Smooth muscle cell (in vitro differentiated cells): ENCODE measurements at regions not wholly inside any gene's neighbourhood (a gene's known extent, or its start where the extent isn't known, plus 50 kb on each side); places are given as distances from the start of the nearest gene placed in this dataset.

ENCODE experiments used
- DNase-seq: peaks from one replicate; lab custom pipeline; 2025; ENCODE audit not compliant: unreplicated experiment; lab: John Stamatoyannopoulos, UW
- H2AFZ ChIP-seq: fragments of 200-600 bp; sonication (generic); 2 replicates; pipeline ENCODE4 v1.6.0; 2016; ENCODE audit warnings: antibody characterized with exemption, low read depth, mild to moderate bottlenecking
- H3F3A ChIP-seq: fragments of 200-600 bp; sonication (generic); 2 replicates; pipeline ENCODE4 v1.6.0; 2017; ENCODE audit warnings: antibody characterized with exemption, low read depth
- H3K27ac ChIP-seq: fragments of 200-600 bp; sonication (generic); 2 replicates; pipeline ENCODE4 v1.5.1; 2016; ENCODE audit warnings: low read depth, mild to moderate bottlenecking
- H3K27me3 ChIP-seq: fragments of 200-600 bp; sonication (generic); 2 replicates; pipeline ENCODE4 v1.6.1; 2016; ENCODE audit warnings: low read depth, mild to moderate bottlenecking
- H3K36me3 ChIP-seq: fragments of 200-600 bp; sonication (generic); 2 replicates; pipeline ENCODE4 v1.5.1; 2016; ENCODE audit warnings: low read depth
- H3K4me1 ChIP-seq: fragments of 200-600 bp; sonication (generic); 2 replicates; pipeline ENCODE4 v1.5.1; 2016; ENCODE audit warnings: low read depth
- H3K4me2 ChIP-seq: fragments of 200-600 bp; sonication (generic); 2 replicates; pipeline ENCODE4 v1.6.0; 2016; ENCODE audit warnings: mild to moderate bottlenecking
- H3K4me3 ChIP-seq: fragments of 200-600 bp; sonication (generic); 2 replicates; pipeline ENCODE4 v1.5.1; 2016; ENCODE audit warnings: mild to moderate bottlenecking
- H3K79me2 ChIP-seq: fragments of 200-600 bp; sonication (generic); 2 replicates; pipeline ENCODE4 v1.6.0; 2016; ENCODE audit warnings: low read depth, mild to moderate bottlenecking
- H3K9ac ChIP-seq: fragments of 200-600 bp; sonication (generic); 2 replicates; pipeline ENCODE4 v1.6.0; 2016; ENCODE audit warnings: low read depth
- H3K9me3 ChIP-seq: fragments of 200-600 bp; sonication (generic); replicated peaks from 2 replicates; pipeline ENCODE4 v1.5.1; 2016; ENCODE audit warnings: low read depth
- H4K20me1 ChIP-seq: fragments of 200-600 bp; sonication (generic); 2 replicates; pipeline ENCODE4 v1.6.0; 2016; ENCODE audit warnings: low read depth
- WGBS: methylation state at CpG from one replicate; pipeline ENCODE4 v1.1.7; 2016; ENCODE audit warnings: low lambda C conversion rate; 5-methylcytosine and 5-hydroxymethylcytosine counted together
- TF ChIP-seq, protein P1 (sequence below): fragments of 200-600 bp; sonication (generic); IDR thresholded peaks from 2 replicates; pipeline ENCODE4 v1.5.1; 2017; ENCODE audit warnings: borderline replicate concordance, mild to moderate bottlenecking, antibody characterized with exemption; ENCODE audit not compliant: insufficient read depth, poor library complexity, severe bottlenecking

DNA sequence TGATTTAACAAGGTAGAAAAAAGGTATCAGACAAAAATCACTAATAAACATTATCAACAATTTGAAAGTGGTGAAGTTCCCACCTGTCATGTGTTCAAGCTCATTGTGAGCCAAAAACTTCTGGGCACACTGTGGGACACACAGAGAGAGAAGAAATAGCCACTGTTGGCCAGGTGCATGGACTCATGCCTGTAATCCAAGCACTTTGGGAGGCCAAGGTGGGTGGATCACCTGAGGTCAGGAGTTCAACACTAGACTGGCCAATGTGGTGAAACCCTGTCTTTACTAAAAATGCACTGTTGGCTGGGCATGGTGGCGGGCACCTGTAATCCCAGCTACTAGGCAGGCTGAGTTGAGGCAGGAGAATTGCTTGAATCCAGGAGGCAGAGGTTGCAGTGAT is 167.4 kb downstream of the TOX3 start:
- H3K79me2 ChIP-seq = no peaks in the 10 kb centered on the region
- H3K4me3 ChIP-seq = no peak overlapping the region
- H4K20me1 ChIP-seq = no peaks in the 10 kb centered on the region
- H3K27ac ChIP-seq = no peak overlapping the region
- TF ChIP-seq, protein P1, sequence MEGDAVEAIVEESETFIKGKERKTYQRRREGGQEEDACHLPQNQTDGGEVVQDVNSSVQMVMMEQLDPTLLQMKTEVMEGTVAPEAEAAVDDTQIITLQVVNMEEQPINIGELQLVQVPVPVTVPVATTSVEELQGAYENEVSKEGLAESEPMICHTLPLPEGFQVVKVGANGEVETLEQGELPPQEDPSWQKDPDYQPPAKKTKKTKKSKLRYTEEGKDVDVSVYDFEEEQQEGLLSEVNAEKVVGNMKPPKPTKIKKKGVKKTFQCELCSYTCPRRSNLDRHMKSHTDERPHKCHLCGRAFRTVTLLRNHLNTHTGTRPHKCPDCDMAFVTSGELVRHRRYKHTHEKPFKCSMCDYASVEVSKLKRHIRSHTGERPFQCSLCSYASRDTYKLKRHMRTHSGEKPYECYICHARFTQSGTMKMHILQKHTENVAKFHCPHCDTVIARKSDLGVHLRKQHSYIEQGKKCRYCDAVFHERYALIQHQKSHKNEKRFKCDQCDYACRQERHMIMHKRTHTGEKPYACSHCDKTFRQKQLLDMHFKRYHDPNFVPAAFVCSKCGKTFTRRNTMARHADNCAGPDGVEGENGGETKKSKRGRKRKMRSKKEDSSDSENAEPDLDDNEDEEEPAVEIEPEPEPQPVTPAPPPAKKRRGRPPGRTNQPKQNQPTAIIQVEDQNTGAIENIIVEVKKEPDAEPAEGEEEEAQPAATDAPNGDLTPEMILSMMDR = no peak
- H3K4me1 ChIP-seq = peaks cover 6% of the 10 kb centered on the region
- H2AFZ ChIP-seq = no peak overlapping the region
- H3K4me2 ChIP-seq = no peak overlapping the region
- no peaks in the 10 kb centered on the region for H3K36me3 ChIP-seq
- H3K9ac ChIP-seq = no peak overlapping the region
- no peaks in the 10 kb centered on the region for H3K9me3 ChIP-seq
- 83% methylated on average over 1 of the region's 1 CpG for WGBS
- no peaks in the 10 kb centered on the region for H3F3A ChIP-seq
- H3K27me3 ChIP-seq = no peaks in the 10 kb centered on the region
- no peak for DNase-seq

DNA sequence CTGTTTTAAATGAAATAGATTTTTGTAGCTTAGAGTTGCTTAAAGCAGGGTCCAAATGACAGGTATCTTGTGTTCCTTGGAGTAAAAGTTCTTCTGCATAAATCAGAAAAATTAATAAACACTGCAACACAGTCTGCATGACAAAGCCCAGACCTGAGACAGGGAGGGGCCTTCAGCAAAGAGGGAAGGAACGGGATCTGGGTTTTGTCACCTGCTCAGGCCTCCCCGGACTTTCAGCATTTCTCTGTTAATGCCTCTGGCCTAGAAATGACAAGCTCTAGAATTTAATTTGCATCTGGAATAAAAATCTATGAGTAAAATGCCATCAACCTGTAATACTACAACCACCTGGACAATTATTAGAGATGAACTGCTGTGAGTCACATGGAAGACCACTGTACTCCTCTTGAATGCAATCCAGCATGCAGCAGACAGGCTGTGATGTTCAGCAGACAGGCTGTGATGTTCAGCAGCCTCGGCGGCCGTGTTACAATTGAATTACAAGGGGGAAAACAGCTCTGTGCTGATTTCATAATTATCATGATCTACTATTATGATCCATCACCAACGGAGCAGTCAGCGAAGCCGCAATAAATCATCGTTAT is 170.2 kb downstream of the TOX3 start:
- Histone ChIP-seq H3K79me2 (no peaks in the 10 kb centered on the region), H4K20me1 (no peaks in the 10 kb centered on the region), H3K27ac (no peak overlapping the region), H3K4me3 (no peak overlapping the region), H3K9ac (no peak overlapping the region), H3K27me3 (no peaks in the 10 kb centered on the region), H3K36me3 (no peaks in the 10 kb centered on the region), H3K4me1 (no peaks in the 10 kb centered on the region), H3F3A (no peaks in the 10 kb centered on the region), H3K9me3 (no peaks in the 10 kb centered on the region), H2AFZ (no peak overlapping the region), H3K4me2 (no peak overlapping the region)
- DNase-seq = no peak
- TF ChIP-seq, protein P1 = no peak
- 79% methylated on average over 9 of the region's 9 CpGs for WGBS

DNA sequence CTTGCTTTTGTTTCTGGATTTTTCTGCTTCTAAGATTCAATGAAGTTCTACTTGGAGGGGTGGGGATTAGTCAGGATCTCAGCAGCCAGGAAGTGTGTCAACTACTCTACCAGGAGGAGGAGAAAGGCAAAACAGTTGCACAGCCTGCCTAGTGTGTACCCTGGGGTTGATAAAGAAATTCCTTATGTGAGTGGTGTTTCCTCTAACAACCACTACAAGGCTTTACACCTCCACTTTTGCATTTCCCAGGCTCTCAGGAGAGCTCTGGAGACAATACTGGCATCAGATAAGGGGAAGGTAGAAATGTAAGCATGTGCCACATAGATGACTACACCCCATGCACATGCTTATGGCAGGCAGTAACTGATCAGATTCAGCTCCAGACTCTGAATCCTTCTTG is 174.6 kb downstream of the TOX3 start:
- H3K4me3 ChIP-seq = no peak overlapping the region
- H3K9me3 ChIP-seq = no peaks in the 10 kb centered on the region
- DNase-seq = no peak
- H3K4me2 ChIP-seq = no peak overlapping the region
- TF ChIP-seq, protein P1 = no peak
- no peaks in the 10 kb centered on the region for H3K27me3 ChIP-seq
- no peak overlapping the region for H3K27ac ChIP-seq
- no peaks in the 10 kb centered on the region for H3K79me2 ChIP-seq
- H3F3A ChIP-seq = no peaks in the 10 kb centered on the region
- no peaks in the 10 kb centered on the region for H3K36me3 ChIP-seq
- H3K9ac ChIP-seq = no peak overlapping the region
- no peaks in the 10 kb centered on the region for H4K20me1 ChIP-seq
- H3K4me1 ChIP-seq = no peaks in the 10 kb centered on the region
- no peak overlapping the region for H2AFZ ChIP-seq

DNA sequence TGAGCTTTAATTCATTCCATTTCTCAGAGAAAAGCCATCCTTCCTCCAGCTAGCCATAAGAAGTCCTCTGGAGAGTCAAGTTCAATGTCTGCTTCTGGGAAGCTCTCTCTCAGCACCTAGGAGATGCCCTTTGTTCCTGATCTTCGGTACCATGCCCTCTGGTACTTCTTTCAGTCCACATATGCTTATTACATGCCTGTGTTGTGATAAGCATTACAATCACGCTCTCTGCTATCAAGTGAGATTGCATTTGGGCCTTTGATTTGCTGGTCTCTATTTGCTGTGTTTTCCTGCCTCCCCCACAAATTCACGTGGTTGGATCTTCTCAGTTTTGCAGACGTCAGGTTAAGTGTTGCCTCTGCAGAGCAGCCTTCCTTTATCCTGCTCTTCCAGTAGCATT is 178.1 kb downstream of the TOX3 start:
- no peak overlapping the region for H3K4me3 ChIP-seq
- H3K36me3 ChIP-seq = no peaks in the 10 kb centered on the region
- 63% methylated on average over 4 of the region's 4 CpGs for WGBS
- no peak overlapping the region for H2AFZ ChIP-seq
- H3K9ac ChIP-seq = no peak overlapping the region
- H3F3A ChIP-seq = no peaks in the 10 kb centered on the region
- TF ChIP-seq, protein P1 = no peak
- no peak overlapping the region for H3K27ac ChIP-seq
- DNase-seq = no peak
- H3K4me1 ChIP-seq = no peaks in the 10 kb centered on the region
- no peaks in the 10 kb centered on the region for H4K20me1 ChIP-seq
- no peaks in the 10 kb centered on the region for H3K79me2 ChIP-seq
- no peaks in the 10 kb centered on the region for H3K9me3 ChIP-seq
- H3K27me3 ChIP-seq = no peaks in the 10 kb centered on the region
- no peak overlapping the region for H3K4me2 ChIP-seq
